ENCODE measurements at regions not wholly inside any gene's neighbourhood (a gene's known extent, or its start where the extent isn't known, plus 50 kb on each side); places are given as distances from the start of the nearest gene placed in this dataset.
A peak's percentile ranks its signal among the peaks of the same experiment; 100 is the strongest.

GRCh38 chr2:33782395-33783230, 183.5 kb upstream of the FAM98A start:
- no peak overlapping the region for H3K4me3 ChIP-seq (ENCODE audit: extremely low read depth in 1 of 4, insufficient read depth in 2 of 4, low read depth in 3 of 4, low read length in 4 of 4)
- H3K23me2 ChIP-seq (ENCODE audit: low read depth, low read length) = no peaks in the 10 kb centered on the region; the same call in 1 of the 2 replicates
- no peak overlapping the region for H3K4ac ChIP-seq (replicated peaks; ENCODE audit: insufficient read length, low read depth, low read length)
- H2BK20ac ChIP-seq (ENCODE audit: low read length) = no peak overlapping the region
- no peaks in the 10 kb centered on the region for H3K4me1 ChIP-seq (replicated peaks in 1 of 4; ENCODE audit: control insufficient read depth in 3 of 4, insufficient read depth in 4 of 4, low read length in 3 of 4)
- H4K5ac ChIP-seq (ENCODE audit: insufficient read length, low read depth, low read length) = no peak overlapping the region
- H2BK15ac ChIP-seq (ENCODE audit: low read length) = no peak overlapping the region
- no peak overlapping the region for H3K4me2 ChIP-seq (ENCODE audit: insufficient read depth in 1 of 2, low read depth in 2 of 2, low read length in 2 of 2)
- H3K18ac ChIP-seq (ENCODE audit: extremely low read depth, low read length) = no peak overlapping the region
- H4K91ac ChIP-seq (replicated peaks; ENCODE audit: insufficient read length, low read length) = no peak overlapping the region
- H3K9ac ChIP-seq (replicated peaks in 1 of 4; ENCODE audit: extremely low read depth in 1 of 4, low read depth in 3 of 4, low read length in 3 of 4) = no peak overlapping the region
- H4K20me1 ChIP-seq (replicated peaks in 1 of 2; ENCODE audit: control insufficient read depth in 1 of 2, insufficient read depth in 2 of 2, low read length in 2 of 2) = no peaks in the 10 kb centered on the region
- ChIA-PET CTCF (ENCODE audit: partially characterized antibody) (interaction anchor here (0.5 to 1.8 kb wide), 8 partner anchors 16 to 1737 kb away, joined by 3 to 6 read pairs (median 4); no protein-coding TSS in a partner anchor), POLR2A (ENCODE audit: partially characterized antibody) (no interaction called here)
- H3K27me3 ChIP-seq (replicated peaks in 1 of 4; ENCODE audit: control insufficient read depth in 3 of 4, extremely low read depth in 1 of 4, insufficient read depth in 3 of 4, low read length in 3 of 4) = no peaks in the 10 kb centered on the region
- no peak overlapping the region for H2AK5ac ChIP-seq (ENCODE audit: low read depth, low read length)
- no peaks in the 10 kb centered on the region for H3K79me1 ChIP-seq (ENCODE audit: low read depth, low read length)
- no peak overlapping the region for H2BK12ac ChIP-seq (ENCODE audit: low read depth, low read length)
- no peak overlapping the region for H3K14ac ChIP-seq (ENCODE audit: insufficient read length)
- peak; percentile 17 to 52 (median 35); a peak in 3 of 4 replicates for TF ChIP-seq CTCF (IDR thresholded peaks at IDR 0.05; ENCODE audit: control extremely low read depth in 1 of 3, insufficient read depth in 1 of 3, low read depth in 1 of 3, low read length in 3 of 3)
- no peak for TF ChIP-seq GTF2F1 (IDR thresholded peaks at IDR 0.05; ENCODE audit: borderline replicate concordance, low read depth, low read length)
- peak; percentile 65 to 80 for TF ChIP-seq RAD21 (IDR thresholded peaks at IDR 0.05 in 1 of 2, conservative IDR thresholded peaks at IDR 0.05 in 1 of 2; ENCODE audit: low read depth in 2 of 2, low read length in 2 of 2)
- TF ChIP-seq JUND (IDR thresholded peaks at IDR 0.05; ENCODE audit: low read length) = no peak
- DNase-seq (ENCODE audit: low read depth in 1 of 2, low spot score in 2 of 2) (no peak), FAIRE-seq (no peak)
- 0 out of 2 replicates have a peak overlapping the region, but pooled peaks have one; percentile 37 for H2AFZ ChIP-seq (ENCODE audit: low read length)
- no peaks in the 10 kb centered on the region for H3K79me2 ChIP-seq (ENCODE audit: control insufficient read depth in 1 of 2, insufficient read depth in 2 of 2, low read length in 2 of 2)
- H2BK120ac ChIP-seq (replicated peaks; ENCODE audit: low read depth, low read length) = no peak overlapping the region
- H3K23ac ChIP-seq (ENCODE audit: insufficient read length) = no peak overlapping the region
- H3K36me3 ChIP-seq (ENCODE audit: control insufficient read depth in 2 of 4, insufficient read depth in 4 of 4, low read length in 3 of 4) = no peaks in the 10 kb centered on the region
- 80% methylated on average over 8 of the region's 8 CpGs; no CpG with 5 or more reads in 1 of the 2 experiments for WGBS, 2 experiments (ENCODE audit: extremely low coverage in 1 of 2, insufficient coverage in 1 of 2, insufficient read length in 1 of 2, insufficient replicate concordance in 2 of 2, low coverage in 1 of 2, low lambda C conversion rate in 2 of 2, missing lambda C conversion rate in 1 of 2)
- no peaks in the 10 kb centered on the region for H3K9me3 ChIP-seq (ENCODE audit: insufficient read depth in 2 of 2, low read depth in 1 of 2, low read length in 1 of 2)
- no peak overlapping the region for H3K27ac ChIP-seq (ENCODE audit: low read depth, low read length)
- H2BK5ac ChIP-seq (ENCODE audit: low read depth, low read length) = no peak overlapping the region
- H3K56ac ChIP-seq (replicated peaks; ENCODE audit: insufficient read length, low read depth, low read length) = no peak overlapping the region
- H4K8ac ChIP-seq (ENCODE audit: extremely low read depth, insufficient read depth, low read length) = no peak overlapping the region

Measured in H1 (cell line).